Skeletal muscle cell (primary cell): ENCODE measurements at regions not wholly inside any gene's neighbourhood (a gene's known extent, or its start where the extent isn't known, plus 50 kb on each side); places are given as distances from the start of the nearest gene placed in this dataset.

Source experiments
- DNase-seq: peaks from one replicate; pipeline ENCODE4 v3.0.0-alpha.2; 2010; ENCODE audit warnings: low read depth
- H3K4me3 ChIP-seq: 2 replicates; pipeline ENCODE4 v1.5.1; 2011; ENCODE audit warnings: low read depth, mild to moderate bottlenecking, control low read depth, low read length, moderate library complexity

DNA sequence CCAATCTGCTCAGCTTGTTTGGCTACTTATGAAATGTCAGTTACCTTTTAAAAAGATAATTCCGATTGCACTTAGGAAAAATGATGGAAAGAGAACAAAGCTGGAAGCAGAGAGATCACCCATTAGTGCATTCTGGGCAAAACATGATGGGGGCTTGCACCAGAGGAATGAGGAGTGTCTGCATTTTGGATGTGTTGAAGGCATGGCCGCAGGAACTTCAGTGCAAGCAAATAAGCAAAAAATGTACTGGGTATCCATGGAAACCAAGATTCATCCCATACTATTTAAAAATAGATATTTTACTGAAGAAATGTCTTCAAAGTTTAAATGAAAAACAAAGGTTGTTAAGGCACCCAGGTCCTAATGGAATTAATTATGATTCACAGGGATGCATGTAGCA is 655.0 kb downstream of the POM121L12 start:
- DNase-seq = no peak
- H3K4me3 ChIP-seq = no peak overlapping the region

DNA sequence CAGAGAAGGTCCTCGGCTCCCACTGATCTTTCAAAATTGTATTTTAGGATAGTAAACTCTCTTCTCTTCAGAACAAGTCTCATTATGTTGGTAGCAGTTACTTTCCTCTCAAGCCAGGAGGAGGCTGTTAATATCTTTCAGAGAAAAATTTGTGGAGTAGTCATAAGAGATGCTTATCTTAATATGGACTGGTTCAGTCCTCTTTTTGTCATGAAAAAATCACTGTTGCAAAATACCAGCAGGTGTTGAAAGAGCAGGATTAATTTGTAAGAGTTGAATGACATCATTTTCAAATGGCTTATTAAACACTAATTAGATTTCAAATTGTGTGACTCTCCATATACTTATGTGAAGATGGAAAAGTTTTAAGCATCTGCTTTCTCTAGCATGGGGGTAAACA is 662.5 kb downstream of the POM121L12 start:
- H3K4me3 ChIP-seq = no peak overlapping the region
- DNase-seq = no peak

DNA sequence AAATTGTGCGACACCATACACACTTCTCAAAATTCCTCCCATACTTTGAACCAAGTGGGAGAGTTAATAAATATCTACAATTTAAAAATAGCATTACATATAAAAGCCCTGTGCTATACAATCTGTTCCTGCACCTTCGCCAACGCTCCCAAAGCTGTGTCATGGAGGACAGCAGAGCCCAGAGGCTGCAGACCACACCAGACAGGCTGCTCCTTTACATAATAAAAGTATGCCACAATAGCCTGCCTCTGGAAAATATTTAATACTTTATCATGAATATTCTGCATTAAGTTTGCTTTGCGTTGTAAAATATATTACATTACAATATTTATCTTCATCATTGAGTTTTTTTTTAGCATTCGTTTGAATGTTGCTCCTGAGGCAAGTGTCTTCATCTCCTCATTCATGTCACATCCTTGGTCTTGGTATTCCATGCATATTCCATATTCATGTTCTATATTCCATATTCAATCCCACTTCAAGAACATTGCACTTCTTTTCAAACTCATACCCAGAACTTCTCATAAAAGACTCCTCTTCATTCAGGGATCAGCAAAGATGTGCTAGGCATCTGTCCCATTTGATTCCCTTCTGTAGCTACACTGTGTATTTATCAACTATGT is 663.9 kb downstream of the POM121L12 start:
- H3K4me3 ChIP-seq = no peak overlapping the region
- no peak for DNase-seq

- no peak overlapping the region for H3K4me3 ChIP-seq
- DNase-seq = no peak
Measured at GRCh38 chr7:53719122-53719521, 683.7 kb downstream of the POM121L12 start.

DNA sequence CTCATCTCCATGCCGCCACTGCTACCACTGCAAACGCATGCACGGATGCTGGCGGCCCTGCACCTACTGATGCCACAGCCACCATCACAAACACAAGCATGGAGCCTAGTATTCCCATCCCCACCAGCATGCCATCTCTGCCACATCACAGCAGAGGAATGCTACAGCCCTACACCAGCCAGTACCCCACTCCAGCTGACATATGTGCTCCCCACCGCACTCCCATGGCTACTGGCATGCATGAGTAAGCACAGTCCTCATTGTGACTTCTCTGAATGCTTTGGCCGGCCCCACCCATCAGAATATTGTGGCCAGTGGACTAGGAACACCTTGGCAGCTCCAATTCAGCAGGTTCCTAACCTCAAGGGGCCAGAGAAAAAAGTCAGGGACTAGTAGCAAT is 705.5 kb downstream of the POM121L12 start:
- H3K4me3 ChIP-seq = no peak overlapping the region
- no peak for DNase-seq

GRCh38 chr7:53743697-53744402 is 708.4 kb downstream of the POM121L12 start:
- no peak overlapping the region for H3K4me3 ChIP-seq
- no peak for DNase-seq

DNA sequence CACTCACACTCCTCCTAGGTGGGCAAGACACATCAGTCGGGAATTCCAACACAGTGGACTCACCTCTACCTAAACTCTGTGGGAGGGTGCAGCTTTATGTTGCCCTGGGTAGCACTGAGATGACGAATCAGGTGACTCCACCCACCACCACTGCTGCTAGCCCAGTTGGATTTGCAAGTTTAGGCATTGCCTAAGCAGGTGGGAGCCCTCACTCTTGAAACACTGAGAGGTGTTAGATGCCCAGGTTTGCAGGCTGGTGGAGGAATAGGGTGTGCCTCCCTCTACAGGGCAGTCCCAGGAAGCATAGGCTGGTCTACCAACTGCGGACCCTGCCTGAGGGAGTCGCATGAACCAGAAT is 708.9 kb downstream of the POM121L12 start:
- H3K4me3 ChIP-seq = no peak overlapping the region
- no peak for DNase-seq

DNA sequence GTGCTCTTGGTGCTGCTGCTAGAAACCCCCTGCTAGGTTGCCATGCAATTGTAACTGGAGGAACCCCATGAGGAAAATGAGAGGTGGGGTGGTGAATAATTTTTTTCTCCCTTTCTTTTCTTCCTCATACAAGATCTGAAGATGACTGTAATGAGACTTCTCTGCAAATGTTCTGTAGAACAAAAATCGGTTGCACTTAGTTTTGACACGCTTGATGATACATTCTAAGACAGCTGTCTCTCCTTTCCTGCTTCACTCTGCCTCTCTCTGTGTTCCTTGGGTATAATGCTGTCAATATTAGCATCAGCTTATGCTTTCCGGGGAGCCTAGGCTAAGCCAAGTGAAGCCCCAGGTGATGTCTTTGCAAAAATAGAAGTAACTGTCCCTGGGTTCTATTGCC is 721.5 kb downstream of the POM121L12 start:
- H3K4me3 ChIP-seq = no peak overlapping the region

DNA sequence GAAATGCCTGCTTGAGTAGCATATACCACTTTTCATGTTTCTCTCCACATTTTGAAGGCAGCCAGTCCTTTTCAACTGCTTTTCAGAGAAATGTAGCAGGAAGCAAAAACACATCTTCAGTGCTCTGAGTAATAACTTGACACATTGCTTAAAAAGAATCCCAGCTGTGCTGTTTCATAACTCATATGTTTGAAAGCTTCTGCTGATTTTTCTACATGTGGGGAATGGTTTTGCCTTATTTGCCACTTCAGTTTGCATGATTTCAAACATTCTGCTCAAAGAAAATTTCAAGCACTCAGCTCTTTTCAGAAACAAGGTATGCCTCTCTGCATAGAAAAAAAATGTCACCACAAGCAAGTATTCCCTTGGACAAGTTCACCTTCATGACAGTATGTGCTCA is 732.8 kb downstream of the POM121L12 start:
- DNase-seq = no peak
- H3K4me3 ChIP-seq = no peak overlapping the region

More for the DNA sequence above, 721.5 kb downstream of the POM121L12 start:
- no peak for DNase-seq

GRCh38 chr7:53771701-53772100 is 736.3 kb downstream of the POM121L12 start:
- H3K4me3 ChIP-seq = no peak overlapping the region
- no peak for DNase-seq

DNA sequence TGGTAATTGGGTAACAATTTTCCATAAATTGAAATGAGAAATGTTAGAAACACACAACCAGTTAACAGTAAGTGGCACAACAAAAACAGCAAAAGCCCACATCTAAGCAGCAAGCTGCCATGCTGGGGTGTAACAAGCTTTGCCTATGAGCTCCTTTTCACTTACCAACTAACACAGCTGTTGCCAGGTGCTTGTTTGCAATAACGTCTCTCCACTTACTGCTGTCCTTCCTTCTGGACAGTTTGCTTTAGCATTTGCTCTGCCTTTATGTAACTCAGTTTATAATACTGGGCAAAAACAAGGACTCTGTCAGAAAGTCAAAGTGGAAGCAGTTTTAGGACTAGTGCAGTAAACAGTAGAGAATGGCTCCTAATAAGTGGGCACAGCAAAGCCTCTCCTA is 740.9 kb downstream of the POM121L12 start:
- no peak overlapping the region for H3K4me3 ChIP-seq

DNA sequence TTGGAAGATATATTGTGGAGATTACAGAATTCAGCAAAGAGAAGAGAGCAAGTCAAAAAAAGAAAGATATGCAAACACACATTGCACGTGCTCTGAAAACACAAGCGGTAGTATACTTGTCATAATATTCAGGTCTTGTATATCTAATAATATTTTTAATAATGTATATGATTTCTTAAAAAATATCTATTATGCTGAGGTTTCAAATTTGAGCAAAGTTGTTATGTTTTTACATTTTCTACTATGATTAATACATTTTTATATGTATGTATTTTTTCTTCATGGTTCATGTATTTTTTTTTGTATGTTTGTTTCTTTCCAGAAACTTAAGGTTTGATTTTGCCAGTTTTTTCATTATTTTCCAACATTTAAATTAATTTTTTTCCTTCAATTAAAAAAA is 752.4 kb upstream of the VSTM2A start:
- DNase-seq = no peak
- no peak overlapping the region for H3K4me3 ChIP-seq

More for the DNA sequence above, 740.9 kb downstream of the POM121L12 start:
- no peak for DNase-seq

DNA sequence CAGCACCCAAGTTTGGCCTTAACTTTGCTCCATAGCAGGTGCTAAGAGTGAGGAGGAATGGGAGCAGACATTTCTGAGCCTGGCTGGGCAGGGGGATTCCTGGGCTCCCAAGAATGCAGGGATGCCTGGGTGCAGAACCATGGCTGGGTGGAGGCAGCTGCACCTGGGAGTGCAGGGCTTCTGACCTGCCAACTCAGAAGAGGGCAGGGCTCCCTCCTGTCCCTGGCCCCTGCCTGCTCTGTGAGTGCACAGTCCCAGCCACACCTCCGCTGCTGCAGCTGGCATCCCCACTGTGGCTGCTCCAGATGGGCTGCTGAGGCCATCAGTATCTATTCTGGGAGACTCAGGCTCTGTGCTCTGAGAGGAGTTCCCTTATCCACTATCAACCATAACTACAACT is 747.4 kb upstream of the VSTM2A start:
- DNase-seq = no peak
- no peak overlapping the region for H3K4me3 ChIP-seq

- no peak overlapping the region for H3K4me3 ChIP-seq
- no peak for DNase-seq
Measured at GRCh38 chr7:53800746-53801145, 741.4 kb upstream of the VSTM2A start.

DNA sequence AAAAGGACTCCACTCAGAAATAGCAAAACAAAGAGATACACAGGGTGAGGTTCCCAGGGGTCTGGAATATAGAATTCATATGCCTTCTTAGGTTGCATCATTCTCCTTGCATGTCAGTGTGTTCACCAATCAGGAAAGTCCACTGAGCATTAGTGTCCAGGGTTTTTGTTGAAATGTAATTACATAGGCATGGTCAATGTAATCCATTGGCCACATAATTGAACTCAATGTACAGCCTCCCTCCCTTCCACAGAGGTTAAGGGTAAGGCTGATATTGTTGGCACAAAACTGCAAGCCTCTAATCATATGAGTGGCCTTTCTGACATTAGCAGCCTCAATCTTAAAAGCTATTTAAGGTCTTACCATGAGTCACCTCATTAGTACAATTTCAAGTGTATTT is 736.1 kb upstream of the VSTM2A start:
- H3K4me3 ChIP-seq = no peak overlapping the region
- no peak for DNase-seq

DNA sequence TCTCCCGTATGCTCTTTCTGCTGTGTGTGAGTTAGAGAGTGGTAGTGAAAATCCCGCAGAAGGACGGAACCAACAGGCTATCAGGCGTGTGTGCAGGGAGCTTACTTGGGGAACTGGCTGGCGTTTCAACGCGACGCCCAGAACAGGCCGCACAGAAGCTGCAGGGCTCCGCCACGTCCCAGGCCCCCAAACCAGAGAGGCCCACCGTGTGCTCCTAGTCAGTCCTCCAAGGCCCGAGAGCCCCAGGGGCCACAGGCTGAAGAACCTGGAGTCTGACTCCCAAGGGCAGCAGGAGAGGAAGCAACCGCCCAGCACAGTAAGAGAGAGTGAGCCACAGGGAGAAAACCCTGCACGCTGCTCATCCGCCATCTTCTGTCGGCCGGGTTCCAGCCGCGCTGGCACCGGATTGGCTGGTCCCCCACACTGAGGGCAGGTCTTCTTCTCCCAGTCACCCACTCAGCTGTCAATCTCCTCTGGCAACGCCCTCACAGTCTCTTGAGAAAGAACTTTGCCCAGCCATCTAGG is 730.6 kb upstream of the VSTM2A start:
- DNase-seq = no peak
- no peak overlapping the region for H3K4me3 ChIP-seq

DNA sequence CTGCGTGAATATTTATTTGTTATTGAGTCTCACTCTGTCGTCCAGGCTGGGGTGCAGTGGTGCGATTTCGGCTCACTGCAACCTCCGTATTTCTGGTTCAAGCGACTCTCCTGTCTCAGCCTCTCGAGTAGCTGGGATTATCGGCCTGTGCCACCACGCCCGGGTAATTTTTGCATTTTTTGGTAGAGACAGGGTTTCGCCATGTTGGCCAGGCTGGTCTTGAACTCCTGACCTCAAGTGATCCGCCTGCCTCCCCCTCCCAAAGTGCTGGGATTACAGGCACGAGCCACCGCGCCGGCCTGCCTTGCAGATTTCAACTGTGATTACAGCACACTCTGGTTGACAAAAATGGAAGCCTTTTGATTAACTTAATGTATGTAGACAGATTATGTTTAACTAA is 730.0 kb upstream of the VSTM2A start:
- DNase-seq = no peak
- no peak overlapping the region for H3K4me3 ChIP-seq

GRCh38 chr7:53835301-53835700 is 706.9 kb upstream of the VSTM2A start:
- no peak for DNase-seq
- no peak overlapping the region for H3K4me3 ChIP-seq

- DNase-seq = no peak
- H3K4me3 ChIP-seq = no peak overlapping the region
Measured at GRCh38 chr7:53877688-53878087, 664.5 kb upstream of the VSTM2A start.

GRCh38 chr7:53900856-53901528 is 641.2 kb upstream of the VSTM2A start:
- no peak for DNase-seq
- H3K4me3 ChIP-seq = no peak overlapping the region

GRCh38 chr7:53904355-53904754 is 637.8 kb upstream of the VSTM2A start:
- no peak for DNase-seq
- H3K4me3 ChIP-seq = no peak overlapping the region
